ENCODE measurements at regions not wholly inside any gene's neighbourhood (a gene's known extent, or its start where the extent isn't known, plus 50 kb on each side); places are given as distances from the start of the nearest gene placed in this dataset.

GRCh38 chrX:116781926-116782325, 319.1 kb upstream of the CT83 start:
- TF ChIP-seq CTCF (conservative IDR thresholded peaks at IDR 0.05) (no peak), EZH2 (IDR thresholded peaks at IDR 0.05; ENCODE audit: low read depth) (no peak)
